ENCODE measurements at regions not wholly inside any gene's neighbourhood (a gene's known extent, or its start where the extent isn't known, plus 50 kb on each side); places are given as distances from the start of the nearest gene placed in this dataset.

- Mint-ChIP-seq H3K9me3 (no peaks in the 10 kb centered on the region), H3K36me3 (no peaks in the 10 kb centered on the region), H3K4me1 (peaks cover 9% of the 10 kb centered on the region), H3K27me3 (no peaks in the 10 kb centered on the region), H3K4me3 (no peak overlapping the region), H3K27ac (no peak overlapping the region)
- ATAC-seq (ENCODE audit: low read depth) (no peak), DNase-seq (ENCODE audit: low spot score in 2 of 2) (no peak)
Measured at GRCh38 chr10:62625484-62625883, 179.0 kb upstream of the ADO start.

- Mint-ChIP-seq H3K9me3 (peaks cover 2% of the 10 kb centered on the region), H3K27me3 (no peaks in the 10 kb centered on the region), H3K4me1 (peaks cover 7% of the 10 kb centered on the region), H3K36me3 (peaks cover 2% of the 10 kb centered on the region), H3K4me3 (no peak overlapping the region), H3K27ac (no peak overlapping the region)
- DNase-seq (ENCODE audit: low spot score in 2 of 2) (no peak), ATAC-seq (ENCODE audit: low read depth) (peak; percentile 56)
Measured at GRCh38 chr10:62626079-62626478, 178.4 kb upstream of the ADO start.

DNA sequence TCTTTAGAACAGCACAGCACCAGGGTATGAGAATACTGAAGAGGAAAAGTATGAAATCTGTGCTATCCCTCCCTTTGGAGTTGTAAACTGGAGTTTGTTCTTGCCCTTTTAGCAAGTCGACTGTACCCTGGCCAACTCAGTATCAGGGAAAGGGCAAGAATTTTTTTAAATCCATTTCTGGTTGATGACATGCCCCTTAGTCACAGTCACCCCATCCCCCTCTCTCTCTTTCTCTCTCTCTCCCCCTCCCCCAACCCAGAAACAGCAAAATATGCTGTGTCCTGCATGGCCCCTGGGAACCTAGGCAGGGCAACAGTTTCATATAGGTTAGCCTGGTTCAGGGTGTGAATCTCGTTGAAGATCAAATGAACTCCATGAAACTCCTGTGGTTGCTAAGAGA lies 177.7 kb upstream of the ADO start:
- Mint-ChIP-seq H3K36me3 (peaks cover 2% of the 10 kb centered on the region), H3K27ac (no peak overlapping the region), H3K4me1 (peaks cover 11% of the 10 kb centered on the region), H3K4me3 (no peak overlapping the region), H3K9me3 (peaks cover 2% of the 10 kb centered on the region), H3K27me3 (no peaks in the 10 kb centered on the region)
- DNase-seq (ENCODE audit: low spot score in 2 of 2) (no peak), ATAC-seq (ENCODE audit: low read depth) (no peak)

DNA sequence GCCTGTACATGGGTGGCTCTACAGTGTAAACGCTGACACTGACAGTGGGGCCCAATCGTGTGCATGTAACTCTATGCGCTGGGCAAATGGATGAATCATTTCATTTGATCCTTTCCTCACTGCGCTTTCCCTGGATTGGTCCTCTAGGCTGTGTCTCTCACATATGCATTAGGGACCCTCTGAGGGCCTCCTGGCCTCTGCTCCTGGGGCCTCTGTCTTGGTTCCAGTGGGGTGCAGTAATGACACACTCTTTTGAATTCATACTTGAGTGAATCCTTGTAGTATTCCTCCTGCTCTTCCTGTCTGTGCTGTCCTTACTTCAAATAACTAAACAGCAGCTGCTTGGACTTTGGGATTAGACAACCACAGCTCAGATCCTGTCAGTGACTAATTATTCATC lies 176.5 kb upstream of the ADO start:
- Mint-ChIP-seq H3K27me3 (no peaks in the 10 kb centered on the region), H3K36me3 (peaks cover 2% of the 10 kb centered on the region), H3K4me1 (peaks cover 21% of the 10 kb centered on the region), H3K27ac (no peak overlapping the region), H3K4me3 (no peak overlapping the region), H3K9me3 (peaks cover 2% of the 10 kb centered on the region)
- DNase-seq (ENCODE audit: low spot score in 2 of 2) = no peak
- ATAC-seq (ENCODE audit: low read depth) = no peak

DNA sequence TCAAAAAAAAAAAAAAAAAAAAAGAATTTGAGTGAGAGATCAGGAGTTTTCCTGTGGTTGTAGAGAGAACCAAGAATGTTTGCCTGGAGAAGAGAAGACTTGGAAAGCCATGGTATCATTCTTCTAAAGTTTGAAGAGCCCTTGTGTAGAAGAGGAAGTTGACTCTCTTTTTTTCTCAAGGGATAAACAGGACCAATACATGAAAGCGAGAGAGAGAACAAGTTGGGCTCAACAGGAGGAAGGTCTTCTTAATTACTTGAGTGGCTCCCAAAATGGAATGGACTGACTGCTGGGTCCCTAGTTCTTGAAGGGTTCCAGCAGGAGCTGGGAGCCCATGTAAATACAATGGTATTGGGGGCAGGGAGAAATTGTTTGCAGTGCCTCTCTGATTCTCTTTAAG lies 173.3 kb upstream of the ADO start:
- ATAC-seq (ENCODE audit: low read depth) (no peak), DNase-seq (ENCODE audit: low spot score in 2 of 2) (no peak)
- peaks cover 2% of the 10 kb centered on the region for H3K9me3 Mint-ChIP-seq
- H3K27ac Mint-ChIP-seq = peak overlapping the region; percentile 99
- no peaks in the 10 kb centered on the region for H3K27me3 Mint-ChIP-seq
- H3K36me3 Mint-ChIP-seq = peaks cover 2% of the 10 kb centered on the region
- peaks cover 31% of the 10 kb centered on the region for H3K4me1 Mint-ChIP-seq
- no peak overlapping the region for H3K4me3 Mint-ChIP-seq

DNA sequence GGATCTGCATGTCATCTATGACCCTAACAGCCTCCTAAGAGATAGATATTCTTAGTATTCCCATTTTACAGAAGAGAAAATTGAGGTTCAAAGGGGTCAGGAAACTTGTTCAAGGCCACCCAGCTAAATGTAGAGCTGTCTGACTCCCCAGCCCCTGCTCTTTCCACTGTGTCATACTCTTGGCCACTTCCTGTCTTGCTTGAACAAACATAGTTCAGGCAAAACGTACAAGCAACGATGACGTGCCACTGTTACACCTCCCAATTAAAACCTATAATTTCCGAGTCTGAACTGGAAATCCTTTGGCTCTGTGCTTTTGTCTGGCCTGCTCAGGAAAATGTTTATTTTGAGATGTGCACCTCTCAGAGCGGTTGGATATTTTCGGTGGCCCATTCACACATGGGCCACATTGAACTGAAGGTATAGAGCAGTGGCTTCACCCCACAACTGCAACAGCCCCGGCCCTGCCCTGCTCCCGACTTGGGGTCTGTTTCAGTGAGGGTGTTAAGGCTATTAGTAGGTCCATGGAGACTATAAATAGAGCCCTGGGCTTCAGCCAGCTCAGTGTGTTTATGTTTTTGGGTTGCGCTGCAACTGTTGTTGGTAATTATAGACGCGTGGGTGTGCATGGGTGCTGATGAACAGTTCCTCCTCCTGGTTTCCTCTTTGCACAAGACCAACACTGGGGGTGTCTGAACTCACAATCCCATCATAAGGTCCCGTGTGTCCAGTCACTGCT lies 172.3 kb upstream of the ADO start:
- H3K27me3 Mint-ChIP-seq = no peaks in the 10 kb centered on the region
- ATAC-seq (ENCODE audit: low read depth) = peak; percentile 83
- H3K4me1 Mint-ChIP-seq = peaks cover 29% of the 10 kb centered on the region
- peaks cover 2% of the 10 kb centered on the region for H3K9me3 Mint-ChIP-seq
- H3K27ac Mint-ChIP-seq = peak overlapping the region; percentile 99
- peak overlapping the region; percentile 83 for H3K4me3 Mint-ChIP-seq
- peaks cover 2% of the 10 kb centered on the region for H3K36me3 Mint-ChIP-seq
- peak; percentile 56 to 65 for DNase-seq (ENCODE audit: low spot score in 2 of 2)

- Mint-ChIP-seq H3K27me3 (no peaks in the 10 kb centered on the region), H3K4me3 (no peak overlapping the region), H3K9me3 (peaks cover 2% of the 10 kb centered on the region), H3K4me1 (peaks cover 29% of the 10 kb centered on the region), H3K36me3 (peaks cover 2% of the 10 kb centered on the region), H3K27ac (no peak overlapping the region)
- ATAC-seq (ENCODE audit: low read depth) (no peak), DNase-seq (ENCODE audit: low spot score in 2 of 2) (no peak)
Measured at GRCh38 chr10:62633976-62634375, 170.5 kb upstream of the ADO start.

DNA sequence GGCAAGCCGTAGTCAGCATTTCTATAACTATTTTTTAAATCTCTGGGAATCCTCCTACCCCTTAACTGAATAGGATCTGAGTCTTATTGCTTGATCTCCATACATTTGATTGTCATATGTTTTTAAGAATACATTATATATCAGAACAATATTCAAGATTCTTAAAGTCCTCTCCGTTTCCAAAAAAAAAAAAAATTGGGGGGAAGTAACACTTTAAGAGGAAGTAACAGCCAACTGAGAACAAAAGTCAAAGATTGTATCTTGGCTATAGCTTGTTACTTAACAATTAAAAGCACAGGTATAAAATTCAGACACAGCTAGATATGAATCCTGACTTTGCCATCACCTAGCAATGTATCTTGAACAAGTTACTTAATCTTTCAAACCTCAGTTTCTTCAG lies 169.9 kb upstream of the ADO start:
- DNase-seq (ENCODE audit: low spot score in 2 of 2) = no peak
- Mint-ChIP-seq H3K4me1 (peaks cover 31% of the 10 kb centered on the region), H3K27me3 (no peaks in the 10 kb centered on the region), H3K9me3 (peaks cover 2% of the 10 kb centered on the region), H3K36me3 (peaks cover 2% of the 10 kb centered on the region), H3K4me3 (no peak overlapping the region), H3K27ac (peak overlapping the region; percentile 51)
- ATAC-seq (ENCODE audit: low read depth) = no peak

- peak overlapping the region; percentile 51 for H3K27ac Mint-ChIP-seq
- H3K4me1 Mint-ChIP-seq = peaks cover 33% of the 10 kb centered on the region
- no peak overlapping the region for H3K4me3 Mint-ChIP-seq
Measured at GRCh38 chr10:62635127-62635526, 169.4 kb upstream of the ADO start.

GRCh38 chr10:62636825-62637248 lies 167.7 kb upstream of the ADO start:
- H3K4me1 Mint-ChIP-seq = peaks cover 27% of the 10 kb centered on the region
- no peak overlapping the region for H3K4me3 Mint-ChIP-seq
- H3K27me3 Mint-ChIP-seq = no peaks in the 10 kb centered on the region
- no peaks in the 10 kb centered on the region for H3K36me3 Mint-ChIP-seq
- no peak for ATAC-seq (ENCODE audit: low read depth)
- no peaks in the 10 kb centered on the region for H3K9me3 Mint-ChIP-seq
- no peak for DNase-seq (ENCODE audit: low spot score in 2 of 2)
- no peak overlapping the region for H3K27ac Mint-ChIP-seq

More at GRCh38 chr10:62635127-62635526, 169.4 kb upstream of the ADO start:
- no peak for ATAC-seq (ENCODE audit: low read depth)
- H3K9me3 Mint-ChIP-seq = peaks cover 2% of the 10 kb centered on the region
- peaks cover 2% of the 10 kb centered on the region for H3K36me3 Mint-ChIP-seq
- DNase-seq (ENCODE audit: low spot score in 2 of 2) = no peak
- no peaks in the 10 kb centered on the region for H3K27me3 Mint-ChIP-seq

- peak; percentile 38 to 47 for DNase-seq (ENCODE audit: low spot score in 2 of 2)
- H3K36me3 Mint-ChIP-seq = no peaks in the 10 kb centered on the region
Measured at GRCh38 chr10:62637249-62638061, 167.1 kb upstream of the ADO start.

DNA sequence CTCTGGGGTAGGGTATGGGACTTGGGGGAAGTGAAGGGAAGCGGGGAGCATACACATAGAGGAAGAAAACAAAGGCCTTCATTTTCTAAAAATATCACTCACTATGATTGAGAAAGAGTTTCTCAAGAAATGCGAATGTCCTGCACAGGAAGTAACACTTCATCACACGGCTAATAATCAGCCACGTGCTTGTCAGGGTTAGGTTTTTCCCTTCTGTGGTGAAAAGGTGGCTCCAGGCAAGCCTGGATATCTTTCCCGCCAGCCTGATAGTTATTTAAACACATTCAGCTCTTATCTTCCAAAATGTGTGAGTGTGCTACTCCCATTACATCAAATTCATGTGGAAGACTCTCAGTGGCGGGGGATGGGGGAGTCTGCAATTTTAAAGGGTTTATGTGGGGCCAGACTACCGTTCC lies 166.4 kb upstream of the ADO start:
- Mint-ChIP-seq H3K4me1 (peaks cover 16% of the 10 kb centered on the region), H3K27ac (no peak overlapping the region), H3K9me3 (no peaks in the 10 kb centered on the region), H3K36me3 (no peaks in the 10 kb centered on the region), H3K4me3 (no peak overlapping the region), H3K27me3 (no peaks in the 10 kb centered on the region)
- peak; percentile 60 for ATAC-seq (ENCODE audit: low read depth)
- DNase-seq (ENCODE audit: low spot score in 2 of 2) = no peak

More at GRCh38 chr10:62637249-62638061, 167.1 kb upstream of the ADO start:
- Mint-ChIP-seq H3K27ac (no peak overlapping the region), H3K27me3 (no peaks in the 10 kb centered on the region), H3K4me1 (peaks cover 22% of the 10 kb centered on the region), H3K4me3 (no peak overlapping the region), H3K9me3 (no peaks in the 10 kb centered on the region)
- ATAC-seq (ENCODE audit: low read depth) = peak; percentile 69

GRCh38 chr10:62639144-62639543 lies 165.4 kb upstream of the ADO start:
- H3K36me3 Mint-ChIP-seq = no peaks in the 10 kb centered on the region
- H3K4me3 Mint-ChIP-seq = no peak overlapping the region
- no peak overlapping the region for H3K27ac Mint-ChIP-seq
- H3K27me3 Mint-ChIP-seq = no peaks in the 10 kb centered on the region
- DNase-seq (ENCODE audit: low spot score in 2 of 2) = no peak
- ATAC-seq (ENCODE audit: low read depth) = no peak
- no peaks in the 10 kb centered on the region for H3K9me3 Mint-ChIP-seq
- peaks cover 16% of the 10 kb centered on the region for H3K4me1 Mint-ChIP-seq

DNA sequence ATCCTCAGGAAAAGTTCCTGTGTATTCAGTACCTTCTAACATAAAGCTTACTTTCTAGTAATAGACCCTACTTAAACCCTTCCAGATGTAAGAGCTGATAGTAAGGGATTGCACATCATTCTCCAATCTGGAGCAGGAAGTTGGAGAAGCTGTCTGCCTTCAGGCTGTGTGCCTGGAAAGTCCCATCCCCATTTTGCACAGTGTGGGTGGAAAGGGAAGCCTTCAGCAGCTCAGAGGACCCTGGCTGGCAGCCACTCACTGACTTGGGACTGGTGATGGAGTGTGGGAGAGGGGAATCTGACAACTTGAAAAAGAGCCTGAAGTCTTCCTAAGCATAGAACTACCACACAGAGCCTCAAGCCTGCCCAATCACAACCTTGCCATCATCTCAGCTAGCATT lies 164.1 kb upstream of the ADO start:
- Mint-ChIP-seq H3K36me3 (no peaks in the 10 kb centered on the region), H3K4me1 (peaks cover 8% of the 10 kb centered on the region), H3K9me3 (no peaks in the 10 kb centered on the region), H3K4me3 (no peak overlapping the region), H3K27me3 (no peaks in the 10 kb centered on the region), H3K27ac (peak overlapping the region; percentile 39)
- DNase-seq (ENCODE audit: low spot score in 2 of 2) = no peak
- ATAC-seq (ENCODE audit: low read depth) = no peak
